ENCODE measurements at regions not wholly inside any gene's neighbourhood (a gene's known extent, or its start where the extent isn't known, plus 50 kb on each side); places are given as distances from the start of the nearest gene placed in this dataset.

DNA sequence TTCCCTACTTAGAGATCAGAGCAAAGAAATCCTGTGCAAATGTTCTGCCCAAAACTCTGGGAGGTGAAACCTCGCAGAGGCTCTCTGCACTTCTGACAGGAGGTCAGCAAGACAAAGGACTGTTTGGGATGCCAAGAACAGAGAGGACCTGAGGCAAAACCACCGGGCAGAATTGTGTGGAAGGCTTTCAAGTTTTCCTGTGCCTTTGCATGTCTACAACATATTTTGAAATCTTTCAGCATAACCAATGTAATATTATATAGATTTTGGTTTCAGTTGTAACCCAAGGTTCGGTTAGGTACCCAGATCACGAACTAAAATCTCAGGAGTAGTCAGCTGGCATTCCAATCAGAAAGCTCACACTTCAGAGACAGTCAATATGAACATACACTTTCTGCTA lies 99.4 kb upstream of the PLEKHA5 start:
- TF ChIP-seq EGR1 (IDR thresholded peaks at IDR 0.05): no peak
- TF ChIP-seq NFIC (IDR thresholded peaks at IDR 0.05): no peak
- TF ChIP-seq TAF1 (IDR thresholded peaks at IDR 0.05; ENCODE audit: low read depth): no peak
- no peak for TF ChIP-seq TCF12 (IDR thresholded peaks at IDR 0.05; ENCODE audit: low read depth)
- TF ChIP-seq EP300 (IDR thresholded peaks at IDR 0.05; ENCODE audit: borderline replicate concordance): no peak
- no peak for TF ChIP-seq ZBTB7A (IDR thresholded peaks at IDR 0.05; ENCODE audit: low read depth)
- TF ChIP-seq FOXM1 (IDR thresholded peaks at IDR 0.05; ENCODE audit: borderline replicate concordance, low read depth): no peak
- TF ChIP-seq, protein P1, sequence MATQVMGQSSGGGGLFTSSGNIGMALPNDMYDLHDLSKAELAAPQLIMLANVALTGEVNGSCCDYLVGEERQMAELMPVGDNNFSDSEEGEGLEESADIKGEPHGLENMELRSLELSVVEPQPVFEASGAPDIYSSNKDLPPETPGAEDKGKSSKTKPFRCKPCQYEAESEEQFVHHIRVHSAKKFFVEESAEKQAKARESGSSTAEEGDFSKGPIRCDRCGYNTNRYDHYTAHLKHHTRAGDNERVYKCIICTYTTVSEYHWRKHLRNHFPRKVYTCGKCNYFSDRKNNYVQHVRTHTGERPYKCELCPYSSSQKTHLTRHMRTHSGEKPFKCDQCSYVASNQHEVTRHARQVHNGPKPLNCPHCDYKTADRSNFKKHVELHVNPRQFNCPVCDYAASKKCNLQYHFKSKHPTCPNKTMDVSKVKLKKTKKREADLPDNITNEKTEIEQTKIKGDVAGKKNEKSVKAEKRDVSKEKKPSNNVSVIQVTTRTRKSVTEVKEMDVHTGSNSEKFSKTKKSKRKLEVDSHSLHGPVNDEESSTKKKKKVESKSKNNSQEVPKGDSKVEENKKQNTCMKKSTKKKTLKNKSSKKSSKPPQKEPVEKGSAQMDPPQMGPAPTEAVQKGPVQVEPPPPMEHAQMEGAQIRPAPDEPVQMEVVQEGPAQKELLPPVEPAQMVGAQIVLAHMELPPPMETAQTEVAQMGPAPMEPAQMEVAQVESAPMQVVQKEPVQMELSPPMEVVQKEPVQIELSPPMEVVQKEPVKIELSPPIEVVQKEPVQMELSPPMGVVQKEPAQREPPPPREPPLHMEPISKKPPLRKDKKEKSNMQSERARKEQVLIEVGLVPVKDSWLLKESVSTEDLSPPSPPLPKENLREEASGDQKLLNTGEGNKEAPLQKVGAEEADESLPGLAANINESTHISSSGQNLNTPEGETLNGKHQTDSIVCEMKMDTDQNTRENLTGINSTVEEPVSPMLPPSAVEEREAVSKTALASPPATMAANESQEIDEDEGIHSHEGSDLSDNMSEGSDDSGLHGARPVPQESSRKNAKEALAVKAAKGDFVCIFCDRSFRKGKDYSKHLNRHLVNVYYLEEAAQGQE (IDR thresholded peaks at IDR 0.05; ENCODE audit: low read depth): no peak
- TF ChIP-seq TEAD4 (IDR thresholded peaks at IDR 0.05): no peak
- TF ChIP-seq CEBPB (IDR thresholded peaks at IDR 0.05): no peak
- TF ChIP-seq CREB1 (IDR thresholded peaks at IDR 0.05; ENCODE audit: low read depth): no peak
- no peak for TF ChIP-seq YY1 (IDR thresholded peaks at IDR 0.05; ENCODE audit: low read depth)
- TF ChIP-seq RAD21 (IDR thresholded peaks at IDR 0.05; ENCODE audit: low read depth): no peak
- TF ChIP-seq, protein P2, sequence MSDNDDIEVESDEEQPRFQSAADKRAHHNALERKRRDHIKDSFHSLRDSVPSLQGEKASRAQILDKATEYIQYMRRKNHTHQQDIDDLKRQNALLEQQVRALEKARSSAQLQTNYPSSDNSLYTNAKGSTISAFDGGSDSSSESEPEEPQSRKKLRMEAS (IDR thresholded peaks at IDR 0.05): no peak
- TF ChIP-seq, protein P3, sequence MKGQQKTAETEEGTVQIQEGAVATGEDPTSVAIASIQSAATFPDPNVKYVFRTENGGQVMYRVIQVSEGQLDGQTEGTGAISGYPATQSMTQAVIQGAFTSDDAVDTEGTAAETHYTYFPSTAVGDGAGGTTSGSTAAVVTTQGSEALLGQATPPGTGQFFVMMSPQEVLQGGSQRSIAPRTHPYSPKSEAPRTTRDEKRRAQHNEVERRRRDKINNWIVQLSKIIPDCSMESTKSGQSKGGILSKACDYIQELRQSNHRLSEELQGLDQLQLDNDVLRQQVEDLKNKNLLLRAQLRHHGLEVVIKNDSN (IDR thresholded peaks at IDR 0.05): no peak

DNA sequence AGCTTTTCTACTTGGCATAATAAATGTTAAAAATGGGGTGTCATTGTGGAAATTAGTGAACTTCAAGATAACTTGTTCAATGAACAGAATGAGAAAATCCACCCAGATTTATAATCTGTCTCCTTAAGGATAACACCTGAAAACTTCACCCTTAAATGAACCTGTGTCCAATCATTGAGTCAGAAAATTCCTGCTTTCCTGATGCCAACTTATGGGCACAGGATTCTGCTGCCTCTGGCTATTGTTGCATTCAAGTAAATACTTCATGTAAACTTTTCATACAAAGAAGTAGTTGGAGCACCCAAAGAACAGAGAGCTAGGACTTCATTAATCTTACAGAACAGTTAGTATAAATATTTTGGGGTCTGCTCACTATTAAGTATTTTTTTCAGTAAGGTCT lies 98.9 kb upstream of the PLEKHA5 start:
- TF ChIP-seq YY1 (IDR thresholded peaks at IDR 0.05; ENCODE audit: low read depth) (no peak), RAD21 (IDR thresholded peaks at IDR 0.05; ENCODE audit: low read depth) (no peak), FOXM1 (IDR thresholded peaks at IDR 0.05; ENCODE audit: borderline replicate concordance, low read depth) (no peak), TAF1 (IDR thresholded peaks at IDR 0.05; ENCODE audit: low read depth) (no peak), NFIC (IDR thresholded peaks at IDR 0.05) (no peak)
- TF ChIP-seq, protein P1 (IDR thresholded peaks at IDR 0.05; ENCODE audit: low read depth): no peak

DNA sequence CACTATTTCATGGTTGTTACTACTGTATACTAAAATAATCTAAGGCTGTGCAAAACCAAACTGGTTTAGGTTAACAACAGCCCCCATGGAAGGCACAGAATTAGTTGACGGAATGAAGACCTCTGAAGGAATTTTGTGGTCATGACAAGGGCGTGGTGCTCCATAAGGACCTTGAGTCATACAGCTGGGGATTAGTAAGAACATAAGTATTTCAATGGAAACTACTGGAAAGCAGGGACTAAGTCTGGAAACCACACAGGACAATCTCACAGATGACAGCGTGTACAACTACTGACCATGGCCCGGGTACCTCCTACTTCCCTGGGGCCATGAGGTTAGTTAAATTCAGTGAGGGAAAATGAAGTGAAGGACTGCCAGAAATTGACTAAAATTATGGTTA lies 98.5 kb upstream of the PLEKHA5 start:
- TF ChIP-seq CEBPB (IDR thresholded peaks at IDR 0.05) (no peak), TEAD4 (IDR thresholded peaks at IDR 0.05) (peak; percentile 15; the same call in 1 of the 2 replicates)

DNA sequence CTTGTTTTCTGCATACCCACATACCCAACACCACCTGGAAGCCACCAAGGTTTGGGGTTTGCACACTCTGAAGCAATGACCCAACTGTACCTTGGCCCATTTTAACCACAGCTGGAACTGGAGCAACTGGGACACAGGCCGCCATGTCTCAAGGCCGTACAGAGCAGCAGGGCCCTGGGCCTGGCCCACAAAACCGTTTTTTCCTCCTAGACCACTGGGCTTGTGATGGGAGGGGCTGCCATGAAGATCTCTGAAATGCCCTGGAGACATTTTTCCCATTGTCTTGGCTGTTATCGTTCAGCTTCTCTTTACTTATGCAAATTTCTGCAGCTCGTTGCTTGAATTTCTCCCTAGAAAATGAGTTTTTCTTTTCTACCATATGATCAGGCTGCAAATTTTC lies 96.7 kb upstream of the PLEKHA5 start:
- no peak for TF ChIP-seq TCF12 (IDR thresholded peaks at IDR 0.05; ENCODE audit: low read depth)
- TF ChIP-seq NFIC (IDR thresholded peaks at IDR 0.05): no peak
- no peak for TF ChIP-seq CEBPB (IDR thresholded peaks at IDR 0.05)
- no peak for TF ChIP-seq EP300 (IDR thresholded peaks at IDR 0.05; ENCODE audit: borderline replicate concordance)
- TF ChIP-seq, protein P1 (IDR thresholded peaks at IDR 0.05; ENCODE audit: low read depth): no peak
- TF ChIP-seq EGR1 (IDR thresholded peaks at IDR 0.05): no peak
- no peak for TF ChIP-seq YY1 (IDR thresholded peaks at IDR 0.05; ENCODE audit: low read depth)
- no peak for TF ChIP-seq TAF1 (IDR thresholded peaks at IDR 0.05; ENCODE audit: low read depth)
- TF ChIP-seq TEAD4 (IDR thresholded peaks at IDR 0.05): no peak
- TF ChIP-seq, protein P2 (IDR thresholded peaks at IDR 0.05): no peak
- TF ChIP-seq FOXM1 (IDR thresholded peaks at IDR 0.05; ENCODE audit: borderline replicate concordance, low read depth): no peak
- no peak for TF ChIP-seq CREB1 (IDR thresholded peaks at IDR 0.05; ENCODE audit: low read depth)

DNA sequence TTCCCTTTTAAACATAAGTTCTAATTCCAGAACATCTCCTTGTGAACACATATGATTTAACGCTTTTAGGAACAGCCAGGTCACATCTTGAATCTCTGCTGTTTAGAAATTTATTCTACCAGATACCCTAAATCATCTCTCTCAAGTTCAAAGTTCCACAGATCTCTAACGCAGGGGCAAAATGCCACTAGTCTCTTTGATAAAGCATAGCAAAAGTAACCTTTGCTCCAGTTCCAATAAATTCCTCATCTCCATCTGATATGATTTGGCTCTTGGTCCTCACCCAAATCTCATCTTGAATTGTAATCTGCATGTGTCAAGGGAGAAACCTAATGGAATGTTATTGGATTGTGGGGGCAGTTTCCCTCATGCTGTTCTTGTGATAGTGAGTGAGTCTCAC lies 96.3 kb upstream of the PLEKHA5 start:
- TF ChIP-seq YY1 (IDR thresholded peaks at IDR 0.05; ENCODE audit: low read depth) (no peak), EGR1 (IDR thresholded peaks at IDR 0.05) (no peak), EP300 (IDR thresholded peaks at IDR 0.05; ENCODE audit: borderline replicate concordance) (no peak), TAF1 (IDR thresholded peaks at IDR 0.05; ENCODE audit: low read depth) (no peak), FOXM1 (IDR thresholded peaks at IDR 0.05; ENCODE audit: borderline replicate concordance, low read depth) (no peak), TCF12 (IDR thresholded peaks at IDR 0.05; ENCODE audit: low read depth) (no peak), CEBPB (IDR thresholded peaks at IDR 0.05) (no peak), ZBTB7A (IDR thresholded peaks at IDR 0.05; ENCODE audit: low read depth) (no peak), TEAD4 (IDR thresholded peaks at IDR 0.05) (no peak), NFIC (IDR thresholded peaks at IDR 0.05) (no peak), RAD21 (IDR thresholded peaks at IDR 0.05; ENCODE audit: low read depth) (no peak), CREB1 (IDR thresholded peaks at IDR 0.05; ENCODE audit: low read depth) (no peak)
- TF ChIP-seq, protein P3 (IDR thresholded peaks at IDR 0.05): no peak
- TF ChIP-seq, protein P1 (IDR thresholded peaks at IDR 0.05; ENCODE audit: low read depth): no peak
- TF ChIP-seq, protein P2 (IDR thresholded peaks at IDR 0.05): no peak
